ENCODE measurements at regions not wholly inside any gene's neighbourhood (a gene's known extent, or its start where the extent isn't known, plus 50 kb on each side); places are given as distances from the start of the nearest gene placed in this dataset.

GRCh38 chr13:111451402-111451801, 131.0 kb downstream of the TEX29 start:
- TF ChIP-seq POLR2A (IDR thresholded peaks at IDR 0.05) (no peak), CTCF (IDR thresholded peaks at IDR 0.05) (no peak), EP300 (IDR thresholded peaks at IDR 0.05) (no peak), POLR2AphosphoS5 (IDR thresholded peaks at IDR 0.05) (no peak)

All from stomach (tissue), 4 donors.